ENCODE measurements at regions not wholly inside any gene's neighbourhood (a gene's known extent, or its start where the extent isn't known, plus 50 kb on each side); places are given as distances from the start of the nearest gene placed in this dataset.

DNA sequence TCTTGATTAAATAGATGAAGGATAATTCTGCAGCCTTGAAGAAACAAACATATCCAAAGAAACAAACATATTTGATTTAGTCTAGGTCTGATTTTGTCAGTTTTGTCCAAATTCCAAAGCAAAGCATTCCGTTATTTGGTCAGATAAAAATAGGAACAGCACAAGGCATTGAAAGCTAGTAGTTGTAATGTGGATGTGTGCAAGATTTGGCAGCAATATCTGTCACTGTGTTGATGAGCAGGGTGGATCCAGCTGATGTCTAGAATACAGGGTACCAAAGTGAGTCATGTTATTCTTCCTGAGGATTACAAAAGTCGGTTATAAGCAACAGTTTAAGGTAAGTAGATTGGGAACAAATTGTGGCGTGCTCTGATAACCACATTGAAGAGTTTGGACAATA, 69.3 kb upstream of the PLPPR1 start:
- DNase-seq (ENCODE audit: low spot score), result no peak
